Nephron (organoid): ENCODE measurements at regions not wholly inside any gene's neighbourhood (a gene's known extent, or its start where the extent isn't known, plus 50 kb on each side); places are given as distances from the start of the nearest gene placed in this dataset.

ENCODE experiments used
- H3K27ac Mint-ChIP-seq, 3 experiments: 2 replicates each; pipeline ENCODE4 v1.8.0; 2020; ENCODE audit warnings: mixed read lengths in 3 of 3, mild to moderate bottlenecking in 2 of 3, moderate library complexity in 1 of 3
- H3K27me3 Mint-ChIP-seq: 2 replicates; pipeline ENCODE4 v1.8.0; 2021; ENCODE audit warnings: low read depth, mild to moderate bottlenecking, moderate library complexity, mixed read lengths
- H3K36me3 Mint-ChIP-seq: 2 replicates; pipeline ENCODE4 v1.8.0; 2020; ENCODE audit warnings: low read depth, mixed read lengths
- H3K4me1 Mint-ChIP-seq: 2 replicates; pipeline ENCODE4 v1.8.0; 2020; ENCODE audit warnings: mixed read lengths
- H3K4me3 Mint-ChIP-seq, 3 experiments: 2 replicates each; pipeline ENCODE4 v1.8.0; 2020; ENCODE audit warnings: mild to moderate bottlenecking in 3 of 3, mixed read lengths in 3 of 3, moderate library complexity in 2 of 3
- H3K9me3 Mint-ChIP-seq: 2 replicates; pipeline ENCODE4 v1.8.0; 2020; ENCODE audit warnings: mixed read lengths
- TF ChIP-seq, protein P1 (sequence below), 3 experiments: fragments of 200-600 bp; sonication (generic); IDR thresholded peaks; one replicate each; pipeline ENCODE4 v1.5.0; 2021; ENCODE audit warnings: antibody characterized with exemption in 3 of 3; ENCODE audit not compliant: unreplicated experiment in 3 of 3

DNA sequence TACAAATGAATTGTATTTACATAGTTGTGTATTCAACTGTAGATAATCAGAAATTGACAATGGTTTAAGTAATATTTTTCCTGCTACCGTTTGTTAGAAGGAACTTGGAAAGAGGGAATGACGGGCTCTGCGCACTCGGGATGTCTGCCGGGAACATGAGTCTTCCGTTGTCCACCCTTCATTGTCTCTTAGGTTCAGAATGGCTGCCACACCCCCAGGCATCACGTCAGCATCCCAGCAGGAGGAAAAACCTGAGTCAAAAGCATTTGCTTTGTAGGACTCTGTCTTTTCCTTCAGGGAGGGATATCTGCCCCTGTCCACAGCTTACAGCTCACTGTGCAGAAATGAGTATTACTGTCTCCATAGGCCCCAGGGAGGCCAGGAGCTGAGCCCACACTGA lies 331.2 kb downstream of the THBS2 start:
- Mint-ChIP-seq H3K4me1 (peaks cover 5% of the 10 kb centered on the region), H3K9me3 (peaks cover 4% of the 10 kb centered on the region), H3K27ac (no peak overlapping the region), H3K4me3 (no peak overlapping the region), H3K27me3 (no peaks in the 10 kb centered on the region), H3K36me3 (no peaks in the 10 kb centered on the region)
- TF ChIP-seq, protein P1, sequence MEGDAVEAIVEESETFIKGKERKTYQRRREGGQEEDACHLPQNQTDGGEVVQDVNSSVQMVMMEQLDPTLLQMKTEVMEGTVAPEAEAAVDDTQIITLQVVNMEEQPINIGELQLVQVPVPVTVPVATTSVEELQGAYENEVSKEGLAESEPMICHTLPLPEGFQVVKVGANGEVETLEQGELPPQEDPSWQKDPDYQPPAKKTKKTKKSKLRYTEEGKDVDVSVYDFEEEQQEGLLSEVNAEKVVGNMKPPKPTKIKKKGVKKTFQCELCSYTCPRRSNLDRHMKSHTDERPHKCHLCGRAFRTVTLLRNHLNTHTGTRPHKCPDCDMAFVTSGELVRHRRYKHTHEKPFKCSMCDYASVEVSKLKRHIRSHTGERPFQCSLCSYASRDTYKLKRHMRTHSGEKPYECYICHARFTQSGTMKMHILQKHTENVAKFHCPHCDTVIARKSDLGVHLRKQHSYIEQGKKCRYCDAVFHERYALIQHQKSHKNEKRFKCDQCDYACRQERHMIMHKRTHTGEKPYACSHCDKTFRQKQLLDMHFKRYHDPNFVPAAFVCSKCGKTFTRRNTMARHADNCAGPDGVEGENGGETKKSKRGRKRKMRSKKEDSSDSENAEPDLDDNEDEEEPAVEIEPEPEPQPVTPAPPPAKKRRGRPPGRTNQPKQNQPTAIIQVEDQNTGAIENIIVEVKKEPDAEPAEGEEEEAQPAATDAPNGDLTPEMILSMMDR (IDR thresholded peaks at IDR 0.05; ENCODE audit: unreplicated experiment in 3 of 3): no peak

DNA sequence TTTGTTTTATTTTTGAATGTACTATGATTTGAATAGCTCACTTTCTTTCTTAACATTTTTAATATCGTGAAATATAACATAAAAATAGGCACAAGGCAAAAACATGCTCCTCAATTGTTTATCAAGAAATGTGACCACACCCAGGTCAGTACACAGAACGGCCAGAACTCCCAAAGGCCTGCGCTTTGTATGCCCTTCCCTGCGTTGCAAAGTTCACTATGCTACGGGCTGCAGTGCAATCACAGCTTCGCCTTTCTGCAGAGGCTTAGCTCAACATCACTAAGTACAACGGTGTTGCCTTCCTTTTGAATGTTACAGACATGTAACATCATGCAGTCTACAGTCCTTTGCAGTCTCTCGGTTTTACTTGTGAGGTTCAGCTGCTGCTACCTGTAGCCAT lies 333.4 kb downstream of the THBS2 start:
- Mint-ChIP-seq H3K27me3 (no peaks in the 10 kb centered on the region), H3K9me3 (no peaks in the 10 kb centered on the region), H3K27ac (no peak overlapping the region), H3K36me3 (no peaks in the 10 kb centered on the region), H3K4me3 (no peak overlapping the region), H3K4me1 (peaks cover 24% of the 10 kb centered on the region)
- TF ChIP-seq, protein P1 (IDR thresholded peaks at IDR 0.05; ENCODE audit: unreplicated experiment in 3 of 3): no peak

DNA sequence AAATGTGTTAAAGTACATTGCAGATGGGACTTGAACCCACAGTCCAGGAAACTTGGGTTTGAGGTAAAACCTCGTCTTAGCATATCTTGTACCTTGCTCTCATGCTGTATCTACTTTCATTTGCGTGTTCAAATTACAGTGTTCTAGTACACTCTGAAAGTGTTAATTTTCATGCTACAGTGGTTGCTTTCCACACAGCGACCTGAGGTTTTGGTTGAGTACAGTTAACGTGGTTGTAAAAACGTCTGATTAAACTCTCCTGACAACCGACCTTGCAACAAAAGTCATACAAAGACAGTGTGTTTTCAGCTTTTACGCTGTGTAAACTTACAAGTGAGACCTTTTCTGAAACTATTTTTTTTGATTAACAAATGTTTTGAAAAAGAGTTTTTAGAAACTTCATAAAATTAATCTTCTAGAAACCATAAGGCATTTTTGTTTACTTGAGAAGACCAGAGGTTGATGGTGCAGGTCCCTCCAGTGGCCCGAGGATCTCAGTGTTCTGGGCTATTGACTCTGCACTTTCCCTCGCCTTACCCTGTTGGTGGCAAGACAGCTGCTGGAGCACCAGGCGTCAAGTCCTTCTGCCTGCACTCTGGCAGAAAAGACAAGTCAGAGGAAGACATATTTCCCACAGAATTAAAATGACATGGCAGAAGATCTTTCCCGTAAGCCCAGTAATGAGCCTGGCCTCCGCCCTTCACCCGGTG lies 334.0 kb downstream of the THBS2 start:
- peaks cover 30% of the 10 kb centered on the region for H3K4me1 Mint-ChIP-seq
- no peaks in the 10 kb centered on the region for H3K36me3 Mint-ChIP-seq
- H3K27me3 Mint-ChIP-seq: peaks cover 3% of the 10 kb centered on the region
- H3K4me3 Mint-ChIP-seq: no peak overlapping the region
- TF ChIP-seq, protein P1 (IDR thresholded peaks at IDR 0.05; ENCODE audit: unreplicated experiment in 3 of 3): no peak
- no peak overlapping the region for H3K27ac Mint-ChIP-seq
- no peaks in the 10 kb centered on the region for H3K9me3 Mint-ChIP-seq

DNA sequence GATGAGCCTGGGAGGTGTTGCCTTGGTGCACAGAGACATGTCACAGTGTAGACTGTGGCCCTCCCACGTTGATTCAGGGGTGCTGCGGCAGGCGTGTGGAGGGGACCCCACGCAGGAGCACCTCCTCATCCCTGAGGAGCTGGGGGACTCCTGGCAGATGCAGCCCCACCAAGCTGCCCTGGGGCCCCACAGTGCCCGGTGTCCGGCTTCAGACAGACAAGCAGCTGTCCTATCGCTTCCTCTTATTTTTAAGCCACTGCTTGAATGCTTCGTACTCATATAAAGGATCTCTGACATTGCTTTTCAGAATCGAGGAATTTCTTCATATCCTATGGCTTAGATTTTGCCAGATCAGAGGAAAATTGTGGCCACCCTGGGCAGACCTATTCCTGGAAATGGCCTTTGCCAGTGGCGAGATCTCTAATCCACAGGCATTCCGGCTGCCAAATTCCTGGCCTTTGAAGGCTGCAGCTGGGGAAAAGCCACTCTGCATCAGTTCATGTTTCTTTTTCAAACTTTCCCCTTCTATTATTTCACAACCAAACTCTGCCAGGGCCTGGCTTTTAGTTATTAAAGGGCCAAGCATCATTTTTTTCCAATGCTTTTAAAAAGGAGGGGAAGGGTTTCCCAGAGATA lies 337.0 kb downstream of the THBS2 start:
- peaks cover 5% of the 10 kb centered on the region for H3K9me3 Mint-ChIP-seq
- TF ChIP-seq, protein P1 (IDR thresholded peaks at IDR 0.05; ENCODE audit: unreplicated experiment in 3 of 3): no peak
- H3K27ac Mint-ChIP-seq: peak overlapping the region; percentile 33 to 72 (median 72)
- H3K4me1 Mint-ChIP-seq: peaks cover 39% of the 10 kb centered on the region
- peak overlapping the region in 1 of 3 experiments; percentile 45 for H3K4me3 Mint-ChIP-seq
- H3K27me3 Mint-ChIP-seq: peaks cover 6% of the 10 kb centered on the region
- no peaks in the 10 kb centered on the region for H3K36me3 Mint-ChIP-seq

DNA sequence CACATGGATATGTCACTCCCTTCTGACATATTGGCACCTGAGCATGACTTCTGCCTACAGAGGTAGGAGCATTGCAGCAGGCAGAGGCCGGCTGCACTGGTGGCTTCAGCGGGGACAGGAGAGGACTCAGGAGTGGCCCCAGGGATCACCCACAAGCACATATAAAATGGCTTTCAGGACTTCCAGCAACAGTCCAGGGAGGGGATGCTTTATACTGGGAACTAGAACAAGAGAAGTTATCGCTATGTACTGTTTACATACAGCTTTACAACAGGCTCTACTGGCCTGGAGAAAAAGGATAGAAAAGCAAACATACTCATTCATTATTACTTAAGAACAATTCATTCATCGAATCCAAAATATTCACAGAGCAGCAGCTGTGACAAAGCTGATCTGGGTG lies 337.8 kb downstream of the THBS2 start:
- H3K9me3 Mint-ChIP-seq: peaks cover 5% of the 10 kb centered on the region
- TF ChIP-seq, protein P1 (IDR thresholded peaks at IDR 0.05; ENCODE audit: unreplicated experiment in 3 of 3): no peak
- peaks cover 8% of the 10 kb centered on the region for H3K27me3 Mint-ChIP-seq
- H3K27ac Mint-ChIP-seq: peak overlapping the region in 1 of 3 experiments; percentile 64
- H3K36me3 Mint-ChIP-seq: no peaks in the 10 kb centered on the region
- H3K4me3 Mint-ChIP-seq: no peak overlapping the region
- H3K4me1 Mint-ChIP-seq: peaks cover 39% of the 10 kb centered on the region

DNA sequence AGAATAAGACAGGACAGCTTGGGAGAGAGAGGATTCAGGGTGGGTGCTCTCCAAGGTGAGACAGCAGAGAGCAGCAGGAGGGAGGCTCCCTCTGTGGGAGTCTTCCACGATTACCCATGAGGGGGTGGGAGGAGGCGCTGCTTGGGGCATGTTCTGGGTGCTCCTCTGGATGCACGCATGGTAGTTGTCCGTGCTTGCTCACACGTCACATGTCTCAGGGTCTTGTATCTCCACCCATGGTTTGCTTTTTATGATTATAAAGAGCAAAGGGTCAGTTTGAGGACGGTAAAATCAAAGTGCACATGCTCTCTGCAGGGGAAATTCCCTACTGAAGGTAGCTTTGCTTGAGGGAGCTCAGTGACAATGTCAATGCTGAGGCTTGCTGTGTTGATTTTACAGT lies 338.4 kb downstream of the THBS2 start:
- H3K27me3 Mint-ChIP-seq: peaks cover 8% of the 10 kb centered on the region
- no peak overlapping the region for H3K4me3 Mint-ChIP-seq
- H3K9me3 Mint-ChIP-seq: peaks cover 5% of the 10 kb centered on the region
- no peaks in the 10 kb centered on the region for H3K36me3 Mint-ChIP-seq
- TF ChIP-seq, protein P1 (IDR thresholded peaks at IDR 0.05; ENCODE audit: unreplicated experiment in 3 of 3): no peak
- H3K27ac Mint-ChIP-seq: no peak overlapping the region
- peaks cover 37% of the 10 kb centered on the region for H3K4me1 Mint-ChIP-seq
